Gastroesophageal sphincter (tissue), 3 donors: ENCODE measurements at regions not wholly inside any gene's neighbourhood (a gene's known extent, or its start where the extent isn't known, plus 50 kb on each side); places are given as distances from the start of the nearest gene placed in this dataset.

Source experiments
- CTCF ChIP-seq, 4 experiments: fragments of 200-600 bp in 2 of 4; fragments of 450-650 bp in 2 of 4; sonication (generic) in 1 of 4; IDR thresholded peaks; one replicate each; pipeline ENCODE4 v1.5.1; 2017 to 2019; ENCODE audit warnings: antibody characterized with exemption in 4 of 4, mild to moderate bottlenecking in 2 of 4, moderate library complexity in 2 of 4
- POLR2A ChIP-seq, 2 donors: fragments of 450-650 bp; IDR thresholded peaks; one replicate each; pipeline ENCODE4 v1.6.1; 2017; ENCODE audit warnings: antibody characterized with exemption in 2 of 2, mild to moderate bottlenecking in 2 of 2, moderate library complexity in 1 of 2
- POLR2AphosphoS5 ChIP-seq: sonication (generic); formaldehyde crosslinking; IDR thresholded peaks from one replicate; pipeline ENCODE4 v1.6.1; 2017; ENCODE audit warnings: antibody characterized with exemption

GRCh38 chr10:42304341-42304740, 334.0 kb downstream of the ZNF33B start:
- TF ChIP-seq CTCF (IDR thresholded peaks at IDR 0.05) (no peak), POLR2AphosphoS5 (no peak), POLR2A (IDR thresholded peaks at IDR 0.05) (no peak)
